Trophoblast cell (in vitro differentiated cells and primary cell): ENCODE measurements at regions not wholly inside any gene's neighbourhood (a gene's known extent, or its start where the extent isn't known, plus 50 kb on each side); places are given as distances from the start of the nearest gene placed in this dataset.

Experiments
- DNase-seq, 2 donors: peaks; one replicate each; pipeline ENCODE4 v3.0.0-alpha.2; 2016
- H2AFZ ChIP-seq: 2 replicates; pipeline ENCODE4 v1.6.1; 2013; ENCODE audit warnings: low read length, moderate library complexity, mild to moderate bottlenecking; ENCODE audit not compliant: insufficient read depth, poor library complexity
- H2AK5ac ChIP-seq: 2 replicates; pipeline ENCODE4 v1.6.1; 2013; ENCODE audit warnings: mild to moderate bottlenecking, low read length
- H2BK120ac ChIP-seq: 2 replicates; pipeline ENCODE4 v1.6.1; 2013; ENCODE audit warnings: low read length, mild to moderate bottlenecking, moderate library complexity; ENCODE audit not compliant: insufficient read depth, poor library complexity
- H2BK12ac ChIP-seq: 2 replicates; pipeline ENCODE4 v1.6.1; 2013; ENCODE audit warnings: mild to moderate bottlenecking, low read length, moderate library complexity
- H2BK5ac ChIP-seq: 2 replicates; pipeline ENCODE4 v1.6.1; 2013; ENCODE audit warnings: low read length, low read depth, moderate library complexity, mild to moderate bottlenecking; ENCODE audit not compliant: poor library complexity
- H3K14ac ChIP-seq: 2 replicates; pipeline ENCODE4 v1.6.1; 2013; ENCODE audit warnings: mild to moderate bottlenecking, low read length
- H3K18ac ChIP-seq: 2 replicates; pipeline ENCODE4 v1.6.1; 2013; ENCODE audit warnings: mild to moderate bottlenecking, low read length
- H3K23ac ChIP-seq: 2 replicates; pipeline ENCODE4 v1.6.1; 2013; ENCODE audit warnings: low read length
- H3K27ac ChIP-seq: 2 replicates; pipeline ENCODE4 v1.5.1; 2013; ENCODE audit warnings: low read depth, mild to moderate bottlenecking, inconsistent platforms, low read length, moderate library complexity
- H3K27me3 ChIP-seq: 2 replicates; pipeline ENCODE4 v1.6.1; 2013; ENCODE audit warnings: inconsistent platforms, mild to moderate bottlenecking, low read length, moderate library complexity; ENCODE audit not compliant: insufficient read depth
- H3K36me3 ChIP-seq, 2 experiments: 1 replicate in 1 of 2; 2 replicates in 1 of 2; pipeline ENCODE4 v1.6.1; 2013; ENCODE audit warnings: low read length in 2 of 2, mild to moderate bottlenecking in 2 of 2, moderate library complexity in 1 of 2; ENCODE audit not compliant: insufficient read depth in 2 of 2, control insufficient read depth in 1 of 2
- H3K4ac ChIP-seq: 2 replicates; pipeline ENCODE4 v1.6.1; 2013; ENCODE audit warnings: low read depth, mild to moderate bottlenecking, low read length, moderate library complexity
- H3K4me1 ChIP-seq, 2 experiments: 1 replicate in 1 of 2; 2 replicates in 1 of 2; pipeline ENCODE4 v1.6.1; 2013; ENCODE audit warnings: low read length in 2 of 2, mild to moderate bottlenecking in 2 of 2, moderate library complexity in 1 of 2; ENCODE audit not compliant: insufficient read depth in 2 of 2, control insufficient read depth in 1 of 2
- H3K4me2 ChIP-seq: 2 replicates; pipeline ENCODE4 v1.6.1; 2013; ENCODE audit warnings: inconsistent platforms, mild to moderate bottlenecking, low read length, moderate library complexity
- H3K4me3 ChIP-seq: 2 replicates; pipeline ENCODE4 v1.5.1; 2013; ENCODE audit warnings: mild to moderate bottlenecking, low read depth, low read length, inconsistent platforms
- H3K79me1 ChIP-seq: one replicate; pipeline ENCODE4 v1.6.1; 2013; ENCODE audit warnings: low read length
- H3K79me2 ChIP-seq: 2 replicates; pipeline ENCODE4 v1.6.1; 2013; ENCODE audit warnings: low read length, mild to moderate bottlenecking; ENCODE audit not compliant: control insufficient read depth, insufficient read depth, poor library complexity
- H3K9ac ChIP-seq: 2 replicates; pipeline ENCODE4 v1.6.1; 2013; ENCODE audit warnings: mild to moderate bottlenecking, low read length
- H3K9me3 ChIP-seq: 2 replicates; pipeline ENCODE4 v1.6.1; 2013; ENCODE audit warnings: low read depth, mild to moderate bottlenecking, control low read depth, inconsistent platforms, low read length; ENCODE audit not compliant: insufficient read depth
- H4K12ac ChIP-seq: 2 replicates; pipeline ENCODE4 v1.6.1; 2013; ENCODE audit warnings: low read depth, mild to moderate bottlenecking, low read length, moderate library complexity
- H4K8ac ChIP-seq: 2 replicates; pipeline ENCODE4 v1.6.1; 2013; ENCODE audit warnings: low read depth, mild to moderate bottlenecking, low read length, moderate library complexity
- H4K91ac ChIP-seq: one replicate; pipeline ENCODE4 v1.6.1; 2013; ENCODE audit warnings: low read depth, mild to moderate bottlenecking, low read length, moderate library complexity
- WGBS: extraction: QIAGEN DNeasy Blood & Tissue Kit; methylation state at CpG from one replicate; pipeline ENCODE4 v1.1.7; 2013; ENCODE audit warnings: missing lambda C conversion rate; ENCODE audit not compliant: insufficient read length, insufficient coverage; ENCODE audit errors: extremely low coverage; 5-methylcytosine and 5-hydroxymethylcytosine counted together

DNA sequence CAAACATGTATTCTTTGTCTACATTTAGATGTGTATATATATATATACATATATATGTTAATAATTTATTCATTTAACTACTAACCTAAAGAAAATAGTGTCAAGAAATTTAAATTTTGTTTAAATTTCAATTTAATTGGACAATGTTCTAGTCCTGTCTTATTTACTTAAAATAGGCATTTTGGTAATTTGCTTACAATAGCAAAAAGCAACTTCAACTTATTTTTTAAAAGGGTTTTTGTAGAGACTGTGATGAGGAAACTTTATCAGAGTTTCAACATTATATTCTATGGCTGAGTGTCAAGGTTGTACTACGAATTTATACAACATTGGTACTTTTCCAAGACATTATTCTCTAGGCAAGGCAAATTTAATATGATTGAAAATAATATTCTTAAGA, 212.0 kb upstream of the ARSJ start:
- no peak overlapping the region for H3K18ac ChIP-seq
- H2BK5ac ChIP-seq = no peak overlapping the region
- no peaks in the 10 kb centered on the region for H3K79me1 ChIP-seq
- no peaks in the 10 kb centered on the region for H3K4me1 ChIP-seq
- H2BK12ac ChIP-seq = no peak overlapping the region
- no peaks in the 10 kb centered on the region for H3K27me3 ChIP-seq
- H3K36me3 ChIP-seq = no peaks in the 10 kb centered on the region
- DNase-seq = no peak
- H2AK5ac ChIP-seq = no peak overlapping the region
- no peaks in the 10 kb centered on the region for H3K79me2 ChIP-seq
- H4K12ac ChIP-seq = no peak overlapping the region
- no CpG with 5 or more reads among the region's 1 CpG for WGBS
- H3K4ac ChIP-seq = no peak overlapping the region
- H4K8ac ChIP-seq = no peak overlapping the region
- H2AFZ ChIP-seq = no peak overlapping the region
- no peak overlapping the region for H3K4me3 ChIP-seq
- H3K4me2 ChIP-seq = no peak overlapping the region
- H2BK120ac ChIP-seq = no peak overlapping the region
- no peak overlapping the region for H3K14ac ChIP-seq
- H4K91ac ChIP-seq = no peak overlapping the region
- no peak overlapping the region for H3K27ac ChIP-seq
- no peak overlapping the region for H3K9ac ChIP-seq
- H3K23ac ChIP-seq = no peak overlapping the region
- no peaks in the 10 kb centered on the region for H3K9me3 ChIP-seq

DNA sequence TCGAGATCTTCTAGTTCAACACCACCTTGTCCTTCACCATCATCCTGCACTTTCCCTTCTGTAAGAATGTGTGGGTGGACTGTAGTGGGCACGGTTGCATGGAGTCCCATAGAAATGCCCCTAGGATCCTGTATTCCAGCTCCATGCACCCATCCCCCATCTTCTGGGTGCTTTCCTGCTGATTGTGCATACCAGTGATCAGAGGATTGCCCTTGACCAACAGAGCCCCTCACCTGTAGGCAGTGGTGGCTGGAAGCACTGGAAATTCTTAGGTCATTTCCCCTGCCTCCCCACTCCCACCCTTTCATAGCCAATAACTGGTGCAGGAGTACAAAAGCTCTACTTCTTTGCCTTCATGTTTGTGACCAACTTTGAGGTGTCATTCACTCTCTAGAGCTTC, 213.4 kb upstream of the ARSJ start:
- no peak for DNase-seq
- no peaks in the 10 kb centered on the region for H3K36me3 ChIP-seq
- H3K9ac ChIP-seq = no peak overlapping the region
- no peak overlapping the region for H3K4me2 ChIP-seq
- no peak overlapping the region for H3K14ac ChIP-seq
- no peak overlapping the region for H2BK120ac ChIP-seq
- H3K4ac ChIP-seq = no peak overlapping the region
- no peak overlapping the region for H4K91ac ChIP-seq
- H4K8ac ChIP-seq = no peak overlapping the region
- no peaks in the 10 kb centered on the region for H3K9me3 ChIP-seq
- no peak overlapping the region for H2AFZ ChIP-seq
- H3K23ac ChIP-seq = no peak overlapping the region
- no peak overlapping the region for H4K12ac ChIP-seq
- no peak overlapping the region for H3K27ac ChIP-seq
- H3K18ac ChIP-seq = no peak overlapping the region
- H3K79me1 ChIP-seq = no peaks in the 10 kb centered on the region
- H2BK12ac ChIP-seq = no peak overlapping the region
- H3K27me3 ChIP-seq = no peaks in the 10 kb centered on the region
- no CpG with 5 or more reads among the region's 2 CpGs for WGBS
- no peak overlapping the region for H3K4me3 ChIP-seq
- no peak overlapping the region for H2AK5ac ChIP-seq
- H2BK5ac ChIP-seq = no peak overlapping the region
- H3K79me2 ChIP-seq = no peaks in the 10 kb centered on the region
- no peaks in the 10 kb centered on the region for H3K4me1 ChIP-seq

- Histone ChIP-seq H3K4ac (no peak overlapping the region), H3K79me2 (no peaks in the 10 kb centered on the region), H3K4me2 (no peak overlapping the region), H3K23ac (no peak overlapping the region), H3K14ac (no peak overlapping the region), H2AK5ac (no peak overlapping the region), H2AFZ (no peak overlapping the region), H3K79me1 (no peaks in the 10 kb centered on the region), H4K91ac (no peak overlapping the region), H3K27me3 (no peaks in the 10 kb centered on the region), H2BK5ac (no peak overlapping the region), H3K18ac (no peak overlapping the region), H4K8ac (no peak overlapping the region), H3K36me3 (no peaks in the 10 kb centered on the region), H3K9ac (no peak overlapping the region), H3K4me1 (no peaks in the 10 kb centered on the region), H2BK12ac (no peak overlapping the region), H2BK120ac (no peak overlapping the region), H3K9me3 (no peaks in the 10 kb centered on the region), H4K12ac (no peak overlapping the region), H3K4me3 (no peak overlapping the region), H3K27ac (no peak overlapping the region)
- no CpG with 5 or more reads among the region's 5 CpGs for WGBS
- peak in 1 of 2 donors; percentile 1 for DNase-seq
Measured at GRCh38 chr4:114193624-114194399, 214.4 kb upstream of the ARSJ start.

- Histone ChIP-seq H4K12ac (no peak overlapping the region), H4K91ac (no peak overlapping the region), H2BK120ac (no peak overlapping the region), H3K9me3 (no peaks in the 10 kb centered on the region), H3K14ac (no peak overlapping the region), H3K79me1 (no peaks in the 10 kb centered on the region), H2AFZ (no peak overlapping the region), H3K4me3 (no peak overlapping the region), H3K79me2 (no peaks in the 10 kb centered on the region), H3K4me1 (no peaks in the 10 kb centered on the region), H4K8ac (no peak overlapping the region), H3K4ac (no peak overlapping the region), H3K23ac (no peak overlapping the region), H3K27ac (no peak overlapping the region), H3K9ac (no peak overlapping the region), H3K4me2 (no peak overlapping the region), H2BK12ac (no peak overlapping the region), H3K18ac (no peak overlapping the region), H2AK5ac (no peak overlapping the region), H3K27me3 (no peaks in the 10 kb centered on the region), H2BK5ac (no peak overlapping the region), H3K36me3 (no peaks in the 10 kb centered on the region)
- DNase-seq = no peak
- WGBS = no CpG with 5 or more reads among the region's 2 CpGs
Measured at GRCh38 chr4:114196606-114197005, 217.2 kb upstream of the ARSJ start.
